22Rv1 (cell line): ENCODE measurements at regions not wholly inside any gene's neighbourhood (a gene's known extent, or its start where the extent isn't known, plus 50 kb on each side); places are given as distances from the start of the nearest gene placed in this dataset.

Experiments
- H3K27ac ChIP-seq: fragments of 450-650 bp; 2 replicates; pipeline ENCODE4 v1.5.1; 2017
- CTCF ChIP-seq: fragments of 450-650 bp; IDR thresholded peaks from 2 replicates; pipeline ENCODE4 v1.5.1; 2017; ENCODE audit warnings: mild to moderate bottlenecking
- ZFX ChIP-seq: fragments of 450-650 bp; IDR thresholded peaks from 2 replicates; pipeline ENCODE4 v1.6.1; 2017; ENCODE audit warnings: antibody characterized with exemption, borderline replicate concordance

DNA sequence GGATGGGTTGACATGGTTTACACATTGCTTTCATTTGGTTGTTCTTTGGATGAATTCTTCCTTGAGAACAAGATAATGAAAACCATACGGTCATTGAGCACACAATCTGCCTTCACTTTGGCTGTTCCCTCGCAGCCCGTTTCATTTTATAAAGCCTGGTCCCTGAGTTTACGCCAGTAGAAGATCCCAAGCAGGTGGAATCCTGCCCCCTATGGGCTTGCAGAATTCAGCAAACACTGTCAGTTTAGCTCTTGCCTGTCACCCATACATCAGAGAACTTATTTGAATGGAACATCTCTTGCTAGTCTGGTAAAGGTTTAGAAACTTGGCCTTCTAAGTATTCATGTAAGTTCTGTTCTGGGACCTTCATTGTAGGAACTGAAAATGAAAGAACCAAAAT lies 666.4 kb upstream of the ZEB2 start:
- TF ChIP-seq ZFX (no peak), CTCF (0 out of 2 replicates have a peak, but pooled peaks have one; percentile 5)
- no peak overlapping the region for H3K27ac ChIP-seq

- H3K27ac ChIP-seq: no peak overlapping the region
- TF ChIP-seq CTCF (no peak), ZFX (no peak)
Measured at GRCh38 chr2:145185696-145186095, 665.8 kb upstream of the ZEB2 start.

DNA sequence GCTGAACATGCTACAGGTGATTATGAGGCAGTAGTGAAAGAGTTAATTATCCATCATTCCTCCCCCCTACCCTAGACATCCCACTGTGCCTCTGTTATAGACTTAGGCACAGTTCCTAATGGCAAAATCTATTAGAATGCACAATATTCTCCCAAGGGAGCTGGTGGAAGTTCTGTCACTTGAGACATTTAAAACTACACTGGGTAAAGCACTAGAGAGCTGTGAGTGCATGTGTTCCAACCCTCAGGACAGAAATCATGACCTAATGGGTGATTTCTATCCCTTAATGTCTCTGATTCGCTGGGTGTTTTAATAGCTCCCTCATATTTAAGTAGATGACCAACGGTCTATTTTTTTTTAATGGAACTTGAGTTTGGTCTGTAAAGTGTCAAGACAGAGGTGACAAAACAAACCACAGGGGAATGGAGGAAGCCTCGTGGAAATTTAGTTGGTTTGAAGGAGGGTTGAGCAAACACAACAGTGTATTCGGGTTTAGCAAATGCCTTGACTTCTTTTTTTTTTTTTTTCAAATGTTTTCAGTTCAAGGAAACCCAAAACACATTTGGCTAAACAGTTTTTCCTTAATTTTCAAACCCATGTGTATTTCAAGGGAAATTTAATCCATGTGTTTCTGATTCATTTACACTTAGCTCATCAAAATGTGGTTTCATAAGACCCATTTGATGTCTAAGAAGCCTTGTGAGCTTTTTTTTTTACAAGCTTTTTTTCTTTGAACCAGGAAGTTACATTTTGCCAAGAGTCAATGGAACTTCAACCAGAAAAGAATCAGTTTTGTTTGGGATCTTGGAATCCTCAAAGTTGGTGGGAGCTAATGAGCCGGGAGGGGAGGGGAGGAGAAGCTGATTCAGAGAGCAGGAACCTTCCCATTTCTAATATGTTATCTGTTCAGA lies 665.1 kb upstream of the ZEB2 start:
- TF ChIP-seq ZFX (no peak), CTCF (no peak)
- no peak overlapping the region for H3K27ac ChIP-seq

- no peak overlapping the region for H3K27ac ChIP-seq
- TF ChIP-seq CTCF (no peak), ZFX (no peak)
Measured at GRCh38 chr2:145169285-145169684, 649.4 kb upstream of the ZEB2 start.

DNA sequence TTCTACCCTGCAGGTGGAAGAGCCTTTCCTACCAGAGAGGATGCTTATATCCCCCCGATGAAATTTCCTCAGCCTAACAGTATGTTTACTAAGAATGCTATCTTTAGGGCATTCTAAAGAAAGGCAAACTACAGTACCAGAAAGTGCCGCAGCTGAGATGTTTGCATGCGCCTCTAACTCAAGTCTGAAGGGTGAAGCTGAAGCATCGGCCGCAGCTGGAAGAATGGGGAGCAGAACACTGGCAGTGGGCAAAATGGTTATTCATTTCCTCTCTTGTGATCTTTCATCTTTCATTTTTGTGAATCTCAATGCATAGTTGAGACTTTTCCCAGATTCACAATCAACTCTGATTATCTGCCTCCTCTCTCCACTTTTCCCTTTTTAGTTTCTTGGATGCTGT lies 648.2 kb upstream of the ZEB2 start:
- TF ChIP-seq CTCF: no peak
- TF ChIP-seq ZFX: no peak
- H3K27ac ChIP-seq: no peak overlapping the region

GRCh38 chr2:145166731-145167302 lies 646.9 kb upstream of the ZEB2 start:
- TF ChIP-seq ZFX (no peak), CTCF (no peak)
- H3K27ac ChIP-seq: no peak overlapping the region

GRCh38 chr2:145161656-145162055 lies 641.7 kb upstream of the ZEB2 start:
- no peak for TF ChIP-seq CTCF
- no peak for TF ChIP-seq ZFX
- H3K27ac ChIP-seq: no peak overlapping the region
